Hepatocyte (in vitro differentiated cells): ENCODE measurements at regions not wholly inside any gene's neighbourhood (a gene's known extent, or its start where the extent isn't known, plus 50 kb on each side); places are given as distances from the start of the nearest gene placed in this dataset.
"Not testable (repeated sequence)": the region's sequence is repeated elsewhere in the genome, so short reads cannot be mapped to it uniquely, and the experiment has no call there.

Experiments
- DNase-seq: peaks from one replicate; pipeline ENCODE4 v3.0.0-alpha.2; 2016; ENCODE audit warnings: low spot score
- H2AFZ ChIP-seq: fragments of 200-600 bp; sonication (generic); 2 replicates; pipeline ENCODE4 v1.6.0; 2016; ENCODE audit warnings: antibody characterized with exemption, mild to moderate bottlenecking
- H3K27ac ChIP-seq: fragments of 200-600 bp; sonication (generic); 2 replicates; pipeline ENCODE4 v1.5.1; 2016; ENCODE audit warnings: mild to moderate bottlenecking
- H3K27me3 ChIP-seq: fragments of 200-600 bp; sonication (generic); 2 replicates; pipeline ENCODE4 v1.6.1; 2016
- H3K36me3 ChIP-seq: fragments of 200-600 bp; sonication (generic); replicated peaks from 2 replicates; pipeline ENCODE4 v1.5.1; 2016; ENCODE audit warnings: low read depth; ENCODE audit not compliant: insufficient read depth
- H3K4me1 ChIP-seq: fragments of 200-600 bp; sonication (generic); 2 replicates; pipeline ENCODE4 v1.5.1; 2016; ENCODE audit warnings: mild to moderate bottlenecking, moderate library complexity; ENCODE audit not compliant: insufficient read depth
- H3K4me2 ChIP-seq: fragments of 200-600 bp; sonication (generic); 2 replicates; pipeline ENCODE4 v1.6.0; 2016
- H3K4me3 ChIP-seq: fragments of 200-600 bp; sonication (generic); 2 replicates; pipeline ENCODE4 v1.5.1; 2016; ENCODE audit warnings: mild to moderate bottlenecking
- H3K79me2 ChIP-seq: fragments of 200-600 bp; sonication (generic); 2 replicates; pipeline ENCODE4 v1.6.0; 2017; ENCODE audit warnings: mild to moderate bottlenecking
- H3K9me2 ChIP-seq: fragments of 200-600 bp; sonication (generic); replicated peaks from 2 replicates; pipeline ENCODE4 v1.6.0; 2017; ENCODE audit warnings: mild to moderate bottlenecking; ENCODE audit not compliant: insufficient read depth
- H3K9me3 ChIP-seq: fragments of 200-600 bp; sonication (generic); 2 replicates; pipeline ENCODE4 v1.5.1; 2016; ENCODE audit warnings: low read depth, mild to moderate bottlenecking
- H4K20me1 ChIP-seq: fragments of 200-600 bp; sonication (generic); 2 replicates; pipeline ENCODE4 v1.6.0; 2016; ENCODE audit warnings: mild to moderate bottlenecking; ENCODE audit not compliant: insufficient read depth, poor library complexity, severe bottlenecking
- CTCF ChIP-seq: fragments of 200-600 bp; sonication (generic); IDR thresholded peaks from 2 replicates; pipeline ENCODE4 v1.5.1; 2016; ENCODE audit warnings: antibody characterized with exemption, mild to moderate bottlenecking; ENCODE audit not compliant: poor library complexity
- EZH2 ChIP-seq: fragments of 200-600 bp; sonication (generic); IDR thresholded peaks from 2 replicates; pipeline ENCODE4 v1.6.1; 2016; ENCODE audit warnings: antibody characterized with exemption, mild to moderate bottlenecking, borderline replicate concordance
- EZH2phosphoT487 ChIP-seq: fragments of 200-600 bp; sonication (generic); IDR thresholded peaks from one replicate; pipeline ENCODE4 v1.6.1; 2018; ENCODE audit warnings: antibody characterized with exemption, mild to moderate bottlenecking, low read depth, moderate library complexity; ENCODE audit not compliant: unreplicated experiment, severe bottlenecking
- WGBS: methylation state at CpG from one replicate; pipeline ENCODE4 v1.1.6; 2016; ENCODE audit warnings: low lambda C conversion rate; ENCODE audit errors: missing lambda C conversion rate; 5-methylcytosine and 5-hydroxymethylcytosine counted together

DNA sequence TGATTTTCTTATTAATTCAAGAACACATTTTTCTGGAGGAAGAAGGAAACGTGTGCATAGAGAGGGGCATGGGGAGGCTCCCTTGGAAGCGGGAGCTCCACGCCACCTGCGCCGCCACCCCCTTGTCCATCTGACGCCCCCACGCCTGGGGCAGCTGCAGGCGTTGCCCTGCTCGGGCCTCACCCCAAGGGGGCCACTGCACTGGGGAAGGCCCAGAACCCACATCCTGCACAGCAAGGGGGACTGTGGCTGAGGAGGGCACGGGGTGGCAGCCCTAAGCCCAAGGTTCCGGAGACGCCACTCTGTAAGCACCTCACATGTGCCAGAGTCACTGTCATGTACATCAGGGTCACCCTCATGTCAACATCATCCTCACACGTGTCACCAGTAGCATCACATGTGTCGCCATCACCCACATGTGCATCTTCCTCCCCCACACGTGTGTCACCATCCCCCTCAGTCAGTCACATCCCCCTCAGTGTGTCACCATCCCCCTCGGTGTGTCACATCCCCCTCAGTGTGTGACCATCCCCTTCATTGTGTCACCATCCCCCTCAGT lies 486.7 kb upstream of the SALL3 start:
- DNase-seq = no peak
- H3K9me3 ChIP-seq = no peaks in the 10 kb centered on the region
- H3K4me2 ChIP-seq = no peak overlapping the region
- no peak overlapping the region for H3K4me3 ChIP-seq
- H3K4me1 ChIP-seq = no peaks in the 10 kb centered on the region
- 95% methylated on average over 12 of the region's 16 CpGs for WGBS
- no peak overlapping the region for H3K27ac ChIP-seq
- no peaks in the 10 kb centered on the region for H3K79me2 ChIP-seq
- no peak for TF ChIP-seq CTCF
- TF ChIP-seq EZH2 = no peak
- TF ChIP-seq EZH2phosphoT487 = no peak
- no peaks in the 10 kb centered on the region for H3K27me3 ChIP-seq
- no peak overlapping the region for H2AFZ ChIP-seq
- H4K20me1 ChIP-seq = no peaks in the 10 kb centered on the region
- no peaks in the 10 kb centered on the region for H3K9me2 ChIP-seq
- no peaks in the 10 kb centered on the region for H3K36me3 ChIP-seq

- not testable (repeated sequence) for H3K4me3 ChIP-seq, H3K79me2 ChIP-seq, H3K27me3 ChIP-seq, DNase-seq, H3K27ac ChIP-seq, H4K20me1 ChIP-seq, H2AFZ ChIP-seq, H3K4me2 ChIP-seq, H3K9me3 ChIP-seq, H3K36me3 ChIP-seq, H3K4me1 ChIP-seq, H3K9me2 ChIP-seq
- no CpG with 5 or more reads among the region's 5 CpGs for WGBS
These were observed 486.1 kb upstream of the SALL3 start for GRCh38 chr18:78493490-78493889.

DNA sequence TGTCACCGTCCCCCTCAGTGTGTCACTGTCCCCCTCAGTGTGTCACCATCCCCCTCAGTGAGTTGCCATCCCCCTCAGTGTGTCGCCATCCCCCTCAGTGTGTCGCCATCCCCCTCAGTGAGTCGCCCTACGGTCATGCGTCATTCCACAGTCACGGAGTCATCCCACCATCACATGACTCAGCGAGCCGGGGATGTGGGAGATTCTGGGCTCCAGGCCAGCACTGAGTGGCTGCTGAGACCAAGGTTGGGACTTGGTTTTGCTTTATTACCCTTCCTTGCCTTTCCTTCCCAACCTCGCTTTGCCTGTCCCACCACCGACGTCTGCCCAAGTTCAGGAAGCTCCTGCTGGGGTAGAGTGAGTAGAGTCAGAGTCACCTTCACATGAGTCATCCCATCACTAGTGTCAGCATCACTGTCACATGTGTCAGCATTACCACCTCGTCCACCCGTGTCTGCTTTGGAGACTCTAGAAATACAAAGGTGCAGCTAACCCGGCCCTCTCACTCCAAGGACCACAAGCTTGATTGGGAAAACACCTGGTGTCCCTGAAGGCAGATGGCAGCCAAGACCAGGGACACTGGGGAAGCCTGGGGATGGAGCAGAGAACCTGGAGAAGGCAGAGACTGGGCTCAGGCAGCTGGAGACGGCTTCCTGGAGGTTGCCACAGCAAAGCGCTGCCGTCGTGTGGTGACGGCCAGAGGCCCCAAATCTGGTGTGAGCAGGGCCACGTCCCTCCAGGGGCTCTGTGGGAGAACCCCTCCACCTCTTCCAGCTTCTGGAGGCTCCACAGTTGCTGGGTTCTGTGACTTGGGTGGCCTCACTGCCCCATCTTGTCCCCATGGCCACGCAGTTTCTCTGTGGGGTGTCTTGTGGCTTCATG lies 485.2 kb upstream of the SALL3 start:
- 91% methylated on average over 21 of the region's 22 CpGs for WGBS

More for the DNA sequence above, 485.2 kb upstream of the SALL3 start:
- TF ChIP-seq CTCF (no peak), EZH2phosphoT487 (no peak), EZH2 (no peak)
- no peak for DNase-seq
- Histone ChIP-seq H3K4me1 (no peaks in the 10 kb centered on the region), H3K79me2 (no peaks in the 10 kb centered on the region), H3K36me3 (no peaks in the 10 kb centered on the region), H4K20me1 (no peaks in the 10 kb centered on the region), H2AFZ (no peak overlapping the region), H3K9me3 (no peaks in the 10 kb centered on the region), H3K4me2 (no peak overlapping the region), H3K27ac (no peak overlapping the region), H3K9me2 (no peaks in the 10 kb centered on the region), H3K27me3 (no peaks in the 10 kb centered on the region), H3K4me3 (no peak overlapping the region)
